NCI-H69 (cell line): ENCODE measurements at regions not wholly inside any gene's neighbourhood (a gene's known extent, or its start where the extent isn't known, plus 50 kb on each side); places are given as distances from the start of the nearest gene placed in this dataset.

Experiments
- DNase-seq: peaks from one replicate; lab custom pipeline; 2025; lab: John Stamatoyannopoulos, UW

- DNase-seq, result no peak
Observed at GRCh38 chr12:29043069-29043468, 106.0 kb upstream of the FAR2 start.

GRCh38 chr12:29044799-29045198, 104.3 kb upstream of the FAR2 start:
- DNase-seq, result no peak

- no peak for DNase-seq
Observed at GRCh38 chr12:29048787-29049186, 100.3 kb upstream of the FAR2 start.

GRCh38 chr12:29050503-29050902, 98.6 kb upstream of the FAR2 start:
- DNase-seq, result no peak

GRCh38 chr12:29051221-29051620, 97.9 kb upstream of the FAR2 start:
- no peak for DNase-seq

GRCh38 chr12:29053567-29053966, 95.5 kb upstream of the FAR2 start:
- no peak for DNase-seq

GRCh38 chr12:29054858-29055663, 94.0 kb upstream of the FAR2 start:
- no peak for DNase-seq

GRCh38 chr12:29066011-29066588, 83.0 kb upstream of the FAR2 start:
- no peak for DNase-seq

- DNase-seq, result no peak
Observed at GRCh38 chr12:29067430-29067829, 81.6 kb upstream of the FAR2 start.

- no peak for DNase-seq
Observed at GRCh38 chr12:29070309-29070708, 78.8 kb upstream of the FAR2 start.

GRCh38 chr12:29071099-29071498, 78.0 kb upstream of the FAR2 start:
- DNase-seq, result no peak

GRCh38 chr12:29072631-29073030, 76.4 kb upstream of the FAR2 start:
- DNase-seq, result no peak

- peak; percentile 1 for DNase-seq
Observed at GRCh38 chr12:29073631-29074239, 75.3 kb upstream of the FAR2 start.

- DNase-seq, result no peak
Observed at GRCh38 chr12:29081101-29081500, 68.0 kb upstream of the FAR2 start.

GRCh38 chr12:29082522-29082921, 66.6 kb upstream of the FAR2 start:
- no peak for DNase-seq

GRCh38 chr12:29086325-29087271, 62.5 kb upstream of the FAR2 start:
- DNase-seq, result no peak

- DNase-seq, result no peak
Observed at GRCh38 chr12:29088611-29089219, 60.4 kb upstream of the FAR2 start.
